Calu3 (cell line): ENCODE measurements at regions not wholly inside any gene's neighbourhood (a gene's known extent, or its start where the extent isn't known, plus 50 kb on each side); places are given as distances from the start of the nearest gene placed in this dataset.
"Not testable (repeated sequence)": the region's sequence is repeated elsewhere in the genome, so short reads cannot be mapped to it uniquely, and the experiment has no call there.

Experiments used
- BruUV-seq: library from RNA; stranded (reverse); fragments of 400-500 nt; replicated peaks from 2 replicates; lab custom pipeline; 2021; lab: Mats Ljungman, UMichigan
- CTCF ChIA-PET: fragments of 300-600 bp; sonication (Branson Sonifier 250); formaldehyde crosslinking; loops from one replicate; lab custom pipeline; 2022; ENCODE audit warnings: antibody characterized with exemption; lab: Charles Lee
- DNase-seq: peaks from one replicate; pipeline ENCODE4 v3.0.0; 2022
- H3K27ac Mint-ChIP-seq: one replicate; pipeline ENCODE4 v1.8.0; 2022; ENCODE audit warnings: mixed read lengths; ENCODE audit not compliant: unreplicated experiment
- H3K27me3 Mint-ChIP-seq: one replicate; pipeline ENCODE4 v1.8.0; 2022; ENCODE audit warnings: mixed read lengths; ENCODE audit not compliant: unreplicated experiment
- H3K36me3 Mint-ChIP-seq: one replicate; pipeline ENCODE4 v1.8.0; 2022; ENCODE audit warnings: mild to moderate bottlenecking, moderate library complexity, mixed read lengths; ENCODE audit not compliant: insufficient read depth, unreplicated experiment
- H3K4me1 Mint-ChIP-seq: one replicate; pipeline ENCODE4 v1.8.0; 2022; ENCODE audit warnings: mild to moderate bottlenecking, low read depth, mixed read lengths; ENCODE audit not compliant: unreplicated experiment
- H3K4me3 Mint-ChIP-seq: one replicate; pipeline ENCODE4 v1.8.0; 2022; ENCODE audit warnings: mild to moderate bottlenecking, low read depth, moderate library complexity, mixed read lengths; ENCODE audit not compliant: unreplicated experiment
- H3K9me3 Mint-ChIP-seq: one replicate; pipeline ENCODE4 v1.8.0; 2022; ENCODE audit warnings: low read depth, mixed read lengths; ENCODE audit not compliant: unreplicated experiment
- intact Hi-C: fragments of 100-400 bp; cut with micrococcal nuclease; formaldehyde crosslinking; loops from one replicate; pipeline ENCODE4 v1.10.0; 2022; ENCODE audit not compliant: unreplicated experiment
- TF ChIP-seq, protein P1 (sequence below): fragments of 200-600 bp; IDR thresholded peaks from one replicate; pipeline ENCODE4 v1.8.0; 2022; ENCODE audit warnings: antibody characterized with exemption; ENCODE audit not compliant: unreplicated experiment

DNA sequence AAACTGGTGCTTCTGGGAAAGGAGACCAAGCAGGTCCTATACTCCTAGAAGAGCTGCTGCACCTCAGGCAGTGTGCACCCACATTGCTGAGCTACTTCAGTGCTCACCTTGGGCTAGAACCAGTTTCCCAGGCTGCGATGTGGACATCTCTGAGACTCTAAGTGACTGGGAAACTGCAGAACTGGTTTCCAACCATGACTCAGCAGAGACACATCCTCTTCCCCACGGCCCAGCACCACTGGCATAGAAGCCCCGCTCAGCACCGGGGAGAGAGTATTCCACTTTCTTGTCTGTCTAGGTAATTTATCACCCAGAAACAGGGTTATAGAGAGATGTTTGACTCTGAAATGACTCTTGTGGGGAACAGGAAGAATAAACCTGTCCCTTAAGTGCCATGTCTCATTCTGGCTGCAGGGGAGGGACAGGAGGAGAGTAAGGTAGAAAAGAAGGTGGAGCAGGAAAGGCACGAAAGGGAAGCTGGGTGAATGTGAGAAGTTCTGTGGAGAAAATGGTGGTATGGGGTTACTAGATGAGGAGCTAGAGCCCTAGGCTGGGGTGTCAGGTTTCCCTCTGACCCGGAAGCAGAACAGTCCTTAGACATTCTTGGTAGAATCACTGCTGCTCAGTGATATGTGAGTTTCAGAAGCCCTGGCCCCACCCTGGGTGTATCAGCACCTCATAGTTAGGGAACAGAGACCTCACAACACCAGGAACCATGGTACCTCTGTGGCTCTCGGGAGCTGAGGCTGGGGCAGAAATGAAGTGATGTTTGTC lies 340.4 kb upstream of the NCAM1 start:
- CTCF ChIA-PET = interaction anchor here (0.5 to 0.6 kb wide), 2 partner anchors 426 to 1152 kb away, joined by 3 to 4 read pairs; no protein-coding TSS in a partner anchor
- Mint-ChIP-seq H3K4me3 (no peak overlapping the region), H3K4me1 (peaks cover 20% of the 10 kb centered on the region), H3K27ac (peak overlapping the region; percentile 76), H3K36me3 (peaks cover 6% of the 10 kb centered on the region), H3K27me3 (no peaks in the 10 kb centered on the region), H3K9me3 (no peaks in the 10 kb centered on the region)
- intact Hi-C loops = no loop called here
- peak; percentile 60 for DNase-seq
- no TSS peak for BruUV-seq
- TF ChIP-seq, protein P1, sequence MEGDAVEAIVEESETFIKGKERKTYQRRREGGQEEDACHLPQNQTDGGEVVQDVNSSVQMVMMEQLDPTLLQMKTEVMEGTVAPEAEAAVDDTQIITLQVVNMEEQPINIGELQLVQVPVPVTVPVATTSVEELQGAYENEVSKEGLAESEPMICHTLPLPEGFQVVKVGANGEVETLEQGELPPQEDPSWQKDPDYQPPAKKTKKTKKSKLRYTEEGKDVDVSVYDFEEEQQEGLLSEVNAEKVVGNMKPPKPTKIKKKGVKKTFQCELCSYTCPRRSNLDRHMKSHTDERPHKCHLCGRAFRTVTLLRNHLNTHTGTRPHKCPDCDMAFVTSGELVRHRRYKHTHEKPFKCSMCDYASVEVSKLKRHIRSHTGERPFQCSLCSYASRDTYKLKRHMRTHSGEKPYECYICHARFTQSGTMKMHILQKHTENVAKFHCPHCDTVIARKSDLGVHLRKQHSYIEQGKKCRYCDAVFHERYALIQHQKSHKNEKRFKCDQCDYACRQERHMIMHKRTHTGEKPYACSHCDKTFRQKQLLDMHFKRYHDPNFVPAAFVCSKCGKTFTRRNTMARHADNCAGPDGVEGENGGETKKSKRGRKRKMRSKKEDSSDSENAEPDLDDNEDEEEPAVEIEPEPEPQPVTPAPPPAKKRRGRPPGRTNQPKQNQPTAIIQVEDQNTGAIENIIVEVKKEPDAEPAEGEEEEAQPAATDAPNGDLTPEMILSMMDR = no peak

DNA sequence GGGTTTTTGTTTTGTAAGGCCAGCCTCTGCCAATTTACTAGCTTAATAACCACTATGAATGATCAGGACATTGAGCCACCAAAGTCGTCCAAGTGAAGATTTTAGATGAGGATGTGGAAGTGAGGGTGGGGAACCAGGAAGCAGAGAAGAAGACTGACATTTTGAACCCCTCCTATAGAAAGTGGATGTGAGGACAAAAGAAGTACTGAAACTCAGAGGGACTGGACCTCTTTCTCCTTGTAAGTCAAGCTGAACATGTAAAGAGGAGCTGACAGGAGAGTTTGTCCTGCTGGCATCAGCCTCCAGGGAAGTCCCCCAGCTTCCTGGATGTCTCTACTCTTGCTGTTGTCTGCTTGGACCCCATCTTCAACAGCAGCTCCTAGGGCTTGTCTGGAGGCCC lies 338.2 kb upstream of the NCAM1 start:
- no TSS peak for BruUV-seq
- Mint-ChIP-seq H3K4me3 (no peak overlapping the region), H3K27ac (no peak overlapping the region), H3K36me3 (peaks cover 6% of the 10 kb centered on the region), H3K4me1 (peaks cover 18% of the 10 kb centered on the region), H3K9me3 (no peaks in the 10 kb centered on the region), H3K27me3 (no peaks in the 10 kb centered on the region)
- DNase-seq = no peak
- CTCF ChIA-PET = no interaction called here
- TF ChIP-seq, protein P1 = no peak
- intact Hi-C loops = no loop called here

GRCh38 chr11:112624431-112624830 lies 336.8 kb upstream of the NCAM1 start:
- no peak overlapping the region for H3K4me3 Mint-ChIP-seq
- H3K27ac Mint-ChIP-seq = no peak overlapping the region
- TF ChIP-seq, protein P1 = no peak
- no peak for DNase-seq
- no peaks in the 10 kb centered on the region for H3K9me3 Mint-ChIP-seq
- no TSS peak for BruUV-seq
- peaks cover 6% of the 10 kb centered on the region for H3K36me3 Mint-ChIP-seq
- H3K4me1 Mint-ChIP-seq = peaks cover 18% of the 10 kb centered on the region
- H3K27me3 Mint-ChIP-seq = no peaks in the 10 kb centered on the region
- intact Hi-C loops = no loop called here
- CTCF ChIA-PET = no interaction called here

DNA sequence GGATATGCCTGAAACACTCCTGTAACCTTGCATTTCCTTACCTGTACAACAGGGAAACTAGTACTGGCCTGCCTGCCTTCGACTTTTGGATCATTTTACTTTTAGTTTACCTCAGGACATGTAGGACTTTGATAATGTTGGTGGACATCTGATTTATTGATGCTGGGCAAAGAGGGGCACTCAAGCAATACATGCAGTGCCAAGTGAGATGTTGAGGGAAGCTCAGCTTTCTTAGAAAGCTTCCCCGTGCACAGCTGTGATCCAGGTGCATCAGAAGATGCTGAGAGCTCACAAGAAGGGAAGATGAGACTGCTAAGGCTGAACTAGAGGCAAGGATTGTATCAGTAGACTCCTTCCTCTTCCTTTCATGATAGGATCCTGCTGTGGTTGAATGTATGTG lies 336.2 kb upstream of the NCAM1 start:
- BruUV-seq, H3K36me3 Mint-ChIP-seq, DNase-seq, H3K27ac Mint-ChIP-seq, intact Hi-C loops, H3K9me3 Mint-ChIP-seq, CTCF ChIA-PET, H3K4me3 Mint-ChIP-seq, H3K27me3 Mint-ChIP-seq: not testable (repeated sequence)
- peaks cover 23% of the 10 kb centered on the region for H3K4me1 Mint-ChIP-seq

DNA sequence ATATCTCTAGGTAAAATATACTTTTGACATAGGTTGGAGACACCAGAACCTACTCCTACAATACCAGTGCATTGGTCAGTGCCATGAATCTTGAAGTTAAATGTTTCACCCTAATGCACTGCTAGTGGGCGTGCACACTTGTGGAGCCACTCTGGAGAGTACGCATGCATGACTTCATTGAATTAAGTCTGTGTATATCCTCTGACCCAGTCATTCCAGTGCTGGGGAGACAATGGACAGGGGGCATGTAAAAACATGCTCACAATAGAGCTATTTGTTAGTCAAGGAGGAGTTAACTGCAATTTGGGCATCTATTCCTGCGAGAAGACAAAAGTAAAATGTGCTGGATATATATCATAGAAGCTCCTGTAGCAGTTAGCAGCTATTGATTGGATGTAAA lies 335.4 kb upstream of the NCAM1 start:
- BruUV-seq = no TSS peak

More for the DNA sequence above, 335.4 kb upstream of the NCAM1 start:
- intact Hi-C loops = no loop called here
- TF ChIP-seq, protein P1 = no peak
- no peak for DNase-seq
- Mint-ChIP-seq H3K27ac (no peak overlapping the region), H3K9me3 (no peaks in the 10 kb centered on the region), H3K4me1 (peaks cover 26% of the 10 kb centered on the region), H3K36me3 (peaks cover 2% of the 10 kb centered on the region), H3K4me3 (no peak overlapping the region), H3K27me3 (no peaks in the 10 kb centered on the region)
- CTCF ChIA-PET = no interaction called here
